Retinal pigment epithelial cell (primary cell): ENCODE measurements at regions not wholly inside any gene's neighbourhood (a gene's known extent, or its start where the extent isn't known, plus 50 kb on each side); places are given as distances from the start of the nearest gene placed in this dataset.
"Not testable (repeated sequence)": the region's sequence is repeated elsewhere in the genome, so short reads cannot be mapped to it uniquely, and the experiment has no call there.

ENCODE experiments used
- DNase-seq: peaks from one replicate; pipeline ENCODE4 v3.0.0-alpha.2; 2010; ENCODE audit warnings: low read depth
- H3K4me3 ChIP-seq: 2 replicates; pipeline ENCODE4 v1.5.1; 2011; ENCODE audit warnings: mild to moderate bottlenecking, low read length, control low read depth, moderate library complexity
- TF ChIP-seq, protein P1 (sequence below): conservative IDR thresholded peaks from 2 replicates; pipeline ENCODE4 v1.5.1; 2011; ENCODE audit warnings: low read depth, low read length, control low read depth, inconsistent platforms

GRCh38 chr16:31676731-31677130 lies 149.0 kb downstream of the AHSP start:
- DNase-seq: no peak
- no peak overlapping the region for H3K4me3 ChIP-seq
- TF ChIP-seq, protein P1, sequence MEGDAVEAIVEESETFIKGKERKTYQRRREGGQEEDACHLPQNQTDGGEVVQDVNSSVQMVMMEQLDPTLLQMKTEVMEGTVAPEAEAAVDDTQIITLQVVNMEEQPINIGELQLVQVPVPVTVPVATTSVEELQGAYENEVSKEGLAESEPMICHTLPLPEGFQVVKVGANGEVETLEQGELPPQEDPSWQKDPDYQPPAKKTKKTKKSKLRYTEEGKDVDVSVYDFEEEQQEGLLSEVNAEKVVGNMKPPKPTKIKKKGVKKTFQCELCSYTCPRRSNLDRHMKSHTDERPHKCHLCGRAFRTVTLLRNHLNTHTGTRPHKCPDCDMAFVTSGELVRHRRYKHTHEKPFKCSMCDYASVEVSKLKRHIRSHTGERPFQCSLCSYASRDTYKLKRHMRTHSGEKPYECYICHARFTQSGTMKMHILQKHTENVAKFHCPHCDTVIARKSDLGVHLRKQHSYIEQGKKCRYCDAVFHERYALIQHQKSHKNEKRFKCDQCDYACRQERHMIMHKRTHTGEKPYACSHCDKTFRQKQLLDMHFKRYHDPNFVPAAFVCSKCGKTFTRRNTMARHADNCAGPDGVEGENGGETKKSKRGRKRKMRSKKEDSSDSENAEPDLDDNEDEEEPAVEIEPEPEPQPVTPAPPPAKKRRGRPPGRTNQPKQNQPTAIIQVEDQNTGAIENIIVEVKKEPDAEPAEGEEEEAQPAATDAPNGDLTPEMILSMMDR: no peak

- H3K4me3 ChIP-seq: no peak overlapping the region
- no peak for DNase-seq
- TF ChIP-seq, protein P1: no peak
Observed at GRCh38 chr16:31678649-31679325, 151.1 kb downstream of the AHSP start.

- not testable (repeated sequence) for DNase-seq
Observed at GRCh38 chr16:31689331-31689730, 161.6 kb downstream of the AHSP start.

GRCh38 chr16:31692338-31692737 lies 164.6 kb downstream of the AHSP start:
- H3K4me3 ChIP-seq, DNase-seq: not testable (repeated sequence)

More at GRCh38 chr16:31689331-31689730, 161.6 kb downstream of the AHSP start:
- H3K4me3 ChIP-seq: not testable (repeated sequence)

GRCh38 chr16:31693733-31694132 lies 166.0 kb downstream of the AHSP start:
- H3K4me3 ChIP-seq: no peak overlapping the region
- TF ChIP-seq, protein P1: no peak
- DNase-seq: no peak

- DNase-seq: no peak
- TF ChIP-seq, protein P1: no peak
- H3K4me3 ChIP-seq: no peak overlapping the region
Observed at GRCh38 chr16:31694461-31694860, 166.8 kb downstream of the AHSP start.

DNA sequence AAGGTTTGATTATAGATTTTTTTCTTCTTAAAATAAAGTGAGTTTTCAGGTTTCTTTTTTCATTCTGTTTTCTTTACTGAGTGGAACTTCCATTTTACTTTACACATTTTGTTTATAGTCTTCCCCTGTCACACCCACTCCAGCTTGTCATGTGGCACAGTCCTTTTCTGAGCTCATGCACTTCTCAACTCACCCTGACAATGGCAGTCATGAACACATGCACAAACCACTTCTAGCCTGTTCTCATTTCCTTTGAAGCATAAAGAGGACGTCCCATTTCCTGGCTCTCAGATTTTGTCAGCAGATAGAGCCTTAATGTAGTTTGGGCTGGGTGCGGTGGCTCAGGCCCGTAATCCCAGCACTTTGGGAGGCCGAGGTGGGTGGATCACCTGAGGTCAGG lies 168.0 kb downstream of the AHSP start:
- TF ChIP-seq, protein P1: no peak
- DNase-seq: no peak
- no peak overlapping the region for H3K4me3 ChIP-seq

DNA sequence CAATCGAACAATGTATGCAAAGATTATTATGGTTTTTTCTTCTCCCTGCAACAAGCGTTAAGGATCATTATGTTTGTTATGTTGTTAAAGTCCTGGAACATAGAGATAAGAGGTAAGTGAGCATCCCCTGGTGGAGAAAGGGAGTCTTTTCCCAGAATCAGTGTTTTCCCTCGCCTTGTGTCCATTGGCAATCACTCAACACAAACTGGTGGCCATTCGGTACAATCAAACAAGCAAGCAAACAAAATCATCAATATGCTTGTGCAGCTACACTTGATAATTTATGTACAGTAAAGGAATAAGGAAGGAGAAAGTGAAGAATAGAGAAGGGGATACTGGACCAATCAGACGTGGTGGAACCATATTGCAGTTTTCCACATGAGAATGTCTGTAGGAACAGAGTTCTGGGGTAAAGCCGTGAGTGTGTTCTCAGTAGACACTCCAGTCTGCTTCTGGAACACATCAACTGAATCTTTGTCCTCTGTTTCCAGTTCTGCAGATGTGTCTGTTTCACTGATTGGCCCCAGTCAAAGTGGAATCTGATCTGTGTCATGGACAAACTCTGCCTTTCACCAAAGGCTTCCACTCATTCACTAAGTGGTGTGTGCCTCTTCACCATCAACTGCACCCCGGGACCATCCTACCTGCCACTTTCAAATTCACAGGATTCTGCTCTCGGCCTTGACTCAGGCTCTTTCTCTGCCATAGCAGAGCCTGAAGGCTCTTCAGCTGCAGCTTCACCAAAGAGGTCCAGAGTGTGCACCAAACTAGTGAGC lies 169.5 kb downstream of the AHSP start:
- no peak for DNase-seq
- TF ChIP-seq, protein P1: peak; percentile 67
- H3K4me3 ChIP-seq: no peak overlapping the region
